ENCODE measurements at regions not wholly inside any gene's neighbourhood (a gene's known extent, or its start where the extent isn't known, plus 50 kb on each side); places are given as distances from the start of the nearest gene placed in this dataset.

DNA sequence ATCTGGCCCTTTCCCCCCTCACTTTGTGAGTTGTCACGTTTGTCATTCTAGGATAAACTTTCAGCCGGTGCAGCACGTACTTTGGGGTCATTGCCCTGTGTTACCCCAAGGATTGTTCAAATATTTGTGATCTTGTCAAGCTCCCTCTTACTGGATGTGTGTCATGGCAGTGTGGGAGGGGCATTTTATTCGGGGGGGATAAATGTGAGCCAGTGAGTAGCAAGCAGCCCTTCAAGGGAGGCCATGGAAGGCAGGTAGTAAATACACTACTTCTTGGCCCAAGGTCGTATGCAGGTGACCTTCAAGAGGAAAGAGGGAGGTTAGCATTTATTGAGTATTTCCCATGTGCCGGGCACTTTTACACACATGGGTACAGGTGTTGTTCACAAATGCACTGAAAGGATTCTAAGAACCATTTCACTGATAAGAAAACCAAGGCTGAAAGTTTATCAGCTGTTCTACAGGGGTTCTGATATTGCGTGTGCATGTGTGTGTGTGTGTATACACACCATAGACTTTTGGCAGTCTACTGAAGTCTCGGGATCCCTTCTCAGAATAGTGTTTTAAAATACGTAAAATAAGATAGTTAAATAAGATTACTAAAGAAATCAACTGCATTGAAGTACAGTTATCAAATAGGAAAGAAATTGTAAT lies 410.3 kb upstream of the TBX3 start:
- Mint-ChIP-seq H3K27ac (no peak overlapping the region), H3K36me3 (ENCODE audit: low read depth) (no peaks in the 10 kb centered on the region), H3K27me3 (ENCODE audit: low read depth, poor library complexity) (peaks cover 18% of the 10 kb centered on the region), H3K9me3 (peaks cover 6% of the 10 kb centered on the region), H3K4me1 (peaks cover 10% of the 10 kb centered on the region), H3K4me3 (no peak overlapping the region)
- no peak for DNase-seq
- TF ChIP-seq, protein P1, sequence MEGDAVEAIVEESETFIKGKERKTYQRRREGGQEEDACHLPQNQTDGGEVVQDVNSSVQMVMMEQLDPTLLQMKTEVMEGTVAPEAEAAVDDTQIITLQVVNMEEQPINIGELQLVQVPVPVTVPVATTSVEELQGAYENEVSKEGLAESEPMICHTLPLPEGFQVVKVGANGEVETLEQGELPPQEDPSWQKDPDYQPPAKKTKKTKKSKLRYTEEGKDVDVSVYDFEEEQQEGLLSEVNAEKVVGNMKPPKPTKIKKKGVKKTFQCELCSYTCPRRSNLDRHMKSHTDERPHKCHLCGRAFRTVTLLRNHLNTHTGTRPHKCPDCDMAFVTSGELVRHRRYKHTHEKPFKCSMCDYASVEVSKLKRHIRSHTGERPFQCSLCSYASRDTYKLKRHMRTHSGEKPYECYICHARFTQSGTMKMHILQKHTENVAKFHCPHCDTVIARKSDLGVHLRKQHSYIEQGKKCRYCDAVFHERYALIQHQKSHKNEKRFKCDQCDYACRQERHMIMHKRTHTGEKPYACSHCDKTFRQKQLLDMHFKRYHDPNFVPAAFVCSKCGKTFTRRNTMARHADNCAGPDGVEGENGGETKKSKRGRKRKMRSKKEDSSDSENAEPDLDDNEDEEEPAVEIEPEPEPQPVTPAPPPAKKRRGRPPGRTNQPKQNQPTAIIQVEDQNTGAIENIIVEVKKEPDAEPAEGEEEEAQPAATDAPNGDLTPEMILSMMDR (IDR thresholded peaks at IDR 0.05), result no peak

GRCh38 chr12:115093261-115093660 lies 409.3 kb upstream of the TBX3 start:
- H3K36me3 Mint-ChIP-seq (ENCODE audit: low read depth), result no peaks in the 10 kb centered on the region
- H3K4me1 Mint-ChIP-seq, result peaks cover 17% of the 10 kb centered on the region
- TF ChIP-seq, protein P1 (IDR thresholded peaks at IDR 0.05), result no peak
- H3K27me3 Mint-ChIP-seq (ENCODE audit: low read depth, poor library complexity), result peaks cover 24% of the 10 kb centered on the region
- H3K9me3 Mint-ChIP-seq, result peaks cover 3% of the 10 kb centered on the region
- H3K4me3 Mint-ChIP-seq, result no peak overlapping the region
- no peak for DNase-seq
- H3K27ac Mint-ChIP-seq, result no peak overlapping the region

GRCh38 chr12:115090783-115091182 lies 406.8 kb upstream of the TBX3 start:
- TF ChIP-seq, protein P1 (IDR thresholded peaks at IDR 0.05), result no peak
- Mint-ChIP-seq H3K36me3 (ENCODE audit: low read depth) (no peaks in the 10 kb centered on the region), H3K4me3 (no peak overlapping the region), H3K27ac (no peak overlapping the region), H3K27me3 (ENCODE audit: low read depth, poor library complexity) (peaks cover 22% of the 10 kb centered on the region), H3K4me1 (peaks cover 17% of the 10 kb centered on the region), H3K9me3 (no peaks in the 10 kb centered on the region)
- DNase-seq, result no peak

- H3K9me3 Mint-ChIP-seq, result no peaks in the 10 kb centered on the region
- no peak for DNase-seq
- H3K27ac Mint-ChIP-seq, result no peak overlapping the region
- no peak overlapping the region for H3K4me3 Mint-ChIP-seq
- no peaks in the 10 kb centered on the region for H3K36me3 Mint-ChIP-seq (ENCODE audit: low read depth)
- H3K27me3 Mint-ChIP-seq (ENCODE audit: low read depth, poor library complexity), result peaks cover 17% of the 10 kb centered on the region
- peaks cover 16% of the 10 kb centered on the region for H3K4me1 Mint-ChIP-seq
- TF ChIP-seq, protein P1 (IDR thresholded peaks at IDR 0.05), result no peak
These were observed 405.2 kb upstream of the TBX3 start for GRCh38 chr12:115088995-115089841.

DNA sequence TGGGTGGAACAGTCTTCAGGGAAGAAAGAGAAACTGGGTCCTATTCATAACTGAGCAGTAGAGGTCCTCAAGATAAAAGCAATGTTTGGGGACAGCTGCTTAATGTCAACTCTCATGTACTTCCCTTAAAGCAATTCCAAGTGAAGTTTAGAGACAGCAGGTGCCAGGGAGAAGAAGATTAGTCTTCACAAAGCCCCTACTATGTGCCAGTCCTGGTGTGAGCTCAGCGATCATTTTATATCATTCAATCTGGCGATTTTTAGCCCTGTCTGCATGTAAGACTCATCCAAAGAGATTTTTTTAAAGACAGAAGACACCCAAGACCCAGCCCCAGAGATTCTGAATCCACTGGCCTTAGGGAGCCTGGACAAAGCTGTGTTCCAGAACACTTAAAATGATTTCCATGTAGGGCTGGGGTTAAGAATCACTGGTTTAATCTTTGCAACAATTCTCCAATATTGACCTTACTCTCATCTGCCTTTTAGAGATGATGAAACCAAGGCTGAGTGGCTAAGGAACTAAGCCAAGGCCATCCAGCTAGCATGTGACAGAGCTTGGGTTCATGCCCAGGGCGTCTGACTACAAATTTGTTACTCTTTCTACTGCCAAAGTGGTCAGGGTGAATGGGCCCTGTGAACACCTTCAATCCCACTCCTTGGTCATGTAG lies 404.5 kb upstream of the TBX3 start:
- no peak overlapping the region for H3K4me3 Mint-ChIP-seq
- H3K4me1 Mint-ChIP-seq, result peaks cover 11% of the 10 kb centered on the region
- H3K27me3 Mint-ChIP-seq (ENCODE audit: low read depth, poor library complexity), result peaks cover 23% of the 10 kb centered on the region
- no peaks in the 10 kb centered on the region for H3K9me3 Mint-ChIP-seq
- DNase-seq, result no peak
- TF ChIP-seq, protein P1 (IDR thresholded peaks at IDR 0.05), result no peak
- H3K36me3 Mint-ChIP-seq (ENCODE audit: low read depth), result no peaks in the 10 kb centered on the region
- no peak overlapping the region for H3K27ac Mint-ChIP-seq

Measured in nephron progenitor cell (in vitro differentiated cells).